ENCODE measurements at regions not wholly inside any gene's neighbourhood (a gene's known extent, or its start where the extent isn't known, plus 50 kb on each side); places are given as distances from the start of the nearest gene placed in this dataset.
A peak's percentile ranks its signal among the peaks of the same experiment; 100 is the strongest.
"Not testable (repeated sequence)": the region's sequence is repeated elsewhere in the genome, so short reads cannot be mapped to it uniquely, and the experiment has no call there.

DNA sequence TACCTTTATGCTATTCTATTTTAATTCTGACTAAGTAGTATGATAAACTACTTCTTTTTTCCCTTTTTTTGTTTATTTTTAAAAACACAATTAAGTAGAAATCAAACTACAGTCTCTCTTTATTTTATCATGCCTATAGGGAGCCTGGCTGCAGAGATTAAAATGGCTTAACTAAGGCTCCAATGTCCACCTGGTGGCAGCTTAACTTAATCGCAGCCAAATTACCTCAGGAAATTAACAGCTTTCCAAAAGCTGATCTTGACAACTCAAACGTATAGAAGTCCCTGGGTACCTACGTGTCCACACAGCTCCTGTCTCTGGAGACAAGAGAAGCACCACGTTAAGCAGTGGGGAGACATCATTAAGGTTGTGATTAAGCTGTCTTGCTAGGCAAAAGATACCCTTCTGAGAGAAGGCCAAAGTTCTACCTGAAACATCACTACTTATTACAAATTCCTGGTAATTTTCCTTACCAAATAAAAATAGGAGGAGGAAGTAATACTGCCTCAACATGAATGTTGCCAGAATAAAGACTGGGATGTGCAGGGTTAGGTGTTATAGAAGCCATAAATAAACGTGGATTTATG lies 63.2 kb upstream of the SNX19 start:
- DNase-seq (ENCODE audit: low read depth), result no peak

DNA sequence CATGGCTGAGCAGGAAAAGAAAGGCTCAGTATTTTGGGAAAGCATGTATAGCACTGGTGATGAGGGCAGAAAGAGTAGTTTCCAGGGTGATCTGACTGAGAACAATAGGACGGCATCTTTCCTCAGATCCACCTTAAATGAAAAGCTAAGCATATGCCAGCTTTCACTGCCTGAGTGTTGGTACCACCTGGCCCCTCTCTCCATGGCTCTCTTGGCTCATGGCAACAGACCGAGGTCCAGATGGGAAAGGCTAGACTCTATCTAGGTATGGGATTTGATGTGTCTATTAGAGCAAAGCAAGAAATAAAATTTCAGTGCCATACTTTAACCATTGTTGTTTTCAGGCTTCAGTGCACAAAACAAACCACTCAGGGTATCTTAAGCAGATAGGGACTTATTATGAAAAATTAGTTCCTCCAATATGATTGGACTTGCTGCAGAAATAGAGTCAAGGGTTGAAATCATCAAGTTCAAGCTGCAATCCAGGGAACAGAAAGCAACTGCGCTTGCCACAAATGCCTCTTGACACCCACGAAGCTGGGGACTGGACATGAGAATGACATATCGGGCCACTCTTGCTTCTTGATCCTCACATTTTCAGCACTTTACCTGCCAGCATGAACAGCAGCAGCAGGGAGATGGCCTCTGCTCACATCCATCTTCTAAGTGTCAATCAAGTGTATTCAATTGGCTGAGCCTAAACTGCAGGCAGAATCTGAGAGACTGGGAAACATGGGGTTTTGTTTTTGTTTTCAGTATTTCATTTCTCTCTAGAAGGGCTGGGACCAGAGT lies 64.0 kb upstream of the SNX19 start:
- DNase-seq (ENCODE audit: low read depth), result no peak

DNA sequence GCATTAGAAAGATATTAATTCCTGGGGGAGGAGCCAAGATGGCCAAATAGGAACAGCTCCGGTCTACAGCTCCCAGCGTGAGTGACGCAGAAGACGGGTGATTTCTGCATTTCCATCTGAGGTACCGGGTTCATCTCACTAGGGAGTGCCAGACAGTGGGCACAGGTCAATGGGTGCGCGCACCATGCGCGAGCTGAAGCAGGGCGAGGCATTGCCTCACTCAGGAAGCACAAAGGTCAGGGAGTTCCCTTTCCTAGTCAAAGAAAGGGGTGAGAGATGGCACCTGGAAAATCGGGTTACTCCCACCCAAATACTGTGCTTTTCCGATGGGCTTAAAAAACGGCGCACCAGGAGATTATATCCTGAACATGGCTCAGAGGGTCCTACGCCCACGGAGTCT lies 68.0 kb upstream of the SNX19 start:
- DNase-seq (ENCODE audit: low read depth), result not testable (repeated sequence)

DNA sequence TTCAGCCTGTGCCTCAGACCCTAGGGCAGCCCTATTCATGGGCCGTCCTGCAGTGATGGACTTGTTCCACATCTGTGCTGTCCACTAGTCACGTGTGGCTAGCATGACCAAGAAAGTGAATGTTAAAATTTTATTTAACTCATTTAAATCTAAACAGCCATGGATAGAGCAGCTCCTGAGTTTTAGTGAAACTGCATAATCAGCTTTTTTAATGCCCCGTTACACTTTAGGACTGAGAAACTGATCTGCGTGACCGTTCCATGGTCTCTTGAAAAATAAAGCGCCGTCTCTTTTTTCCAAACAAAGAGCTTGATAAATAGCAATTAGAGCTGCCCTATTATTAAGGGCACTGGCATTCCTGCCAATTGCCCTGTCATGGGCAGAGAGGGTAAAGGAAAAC lies 76.5 kb upstream of the SNX19 start:
- DNase-seq (ENCODE audit: low read depth), result no peak

DNA sequence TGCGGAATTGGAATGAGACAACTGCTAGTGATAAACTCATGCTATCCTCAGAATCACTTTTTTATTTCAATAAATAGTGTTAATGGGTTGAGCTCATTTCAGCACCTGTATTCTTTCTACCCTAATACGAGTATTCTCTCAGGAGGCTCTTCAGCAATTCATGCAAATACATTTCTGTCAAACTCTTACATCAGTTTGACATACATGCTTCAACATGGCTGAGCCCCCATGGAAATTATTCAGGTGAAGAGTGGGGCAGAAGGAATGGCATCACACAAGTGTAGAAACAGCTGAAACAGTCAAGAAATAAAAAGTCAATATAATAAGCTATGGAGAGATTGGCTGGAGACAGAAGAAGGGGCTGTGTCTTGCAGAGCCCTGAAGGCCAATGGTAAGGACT lies 77.8 kb upstream of the SNX19 start:
- DNase-seq (ENCODE audit: low read depth), result no peak

DNA sequence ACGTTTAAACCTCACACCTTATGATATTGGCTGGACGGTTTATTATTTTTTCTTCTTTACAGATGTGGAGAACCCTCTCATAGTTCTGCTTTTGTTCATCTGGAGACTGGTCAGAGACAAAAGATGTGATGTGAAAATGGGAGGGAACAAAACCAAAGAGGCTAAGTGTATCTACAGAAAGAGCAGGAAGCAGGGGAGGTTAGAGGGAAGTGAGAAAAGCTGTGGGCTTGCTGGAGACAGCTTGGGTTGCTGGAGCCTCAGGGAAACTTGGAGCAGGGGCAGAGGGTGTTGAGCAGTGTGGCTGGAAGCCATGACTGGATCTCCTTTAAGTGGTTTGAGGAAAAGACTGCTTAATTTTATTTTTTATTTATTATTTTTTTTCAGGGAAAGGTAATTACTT lies 79.0 kb upstream of the SNX19 start:
- DNase-seq (ENCODE audit: low read depth), result no peak

DNA sequence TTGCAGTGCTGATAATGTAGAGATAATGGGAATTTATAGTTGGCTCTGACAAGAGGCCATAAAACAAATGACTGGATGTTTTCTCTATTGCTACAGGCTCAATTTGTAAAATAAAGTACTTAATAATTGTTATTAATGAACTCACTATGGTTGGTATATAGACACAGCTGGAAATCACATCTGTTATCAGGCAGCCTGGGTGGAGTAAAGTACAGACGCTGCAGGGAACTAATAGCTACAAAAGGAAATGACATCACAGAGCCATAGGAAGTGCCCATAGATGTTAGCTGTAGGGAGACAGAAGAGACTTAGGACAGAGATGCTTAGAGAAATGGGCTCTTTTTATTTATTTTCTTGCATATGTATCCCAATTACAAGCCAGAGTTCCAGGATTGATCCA lies 81.0 kb upstream of the SNX19 start:
- no peak for DNase-seq (ENCODE audit: low read depth)

DNA sequence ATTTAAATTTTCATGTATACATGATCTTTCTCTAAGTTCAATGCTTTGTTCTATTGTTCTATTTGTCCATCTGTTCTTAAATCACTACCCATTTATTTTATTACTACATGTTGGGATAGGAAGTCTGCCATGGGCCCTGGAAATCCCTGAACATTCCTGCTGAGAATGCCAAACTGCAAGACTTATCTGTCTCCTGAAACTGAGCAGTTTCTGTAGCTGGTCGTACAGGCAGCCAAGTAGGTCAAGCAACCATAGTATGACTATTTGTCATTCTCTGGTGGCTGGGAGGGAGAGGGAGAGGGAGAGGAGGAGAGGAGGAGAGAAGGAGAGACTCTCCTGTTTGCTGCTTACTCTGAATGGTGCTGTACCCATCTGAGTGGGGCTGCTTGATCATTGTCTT lies 82.8 kb upstream of the SNX19 start:
- no peak for DNase-seq (ENCODE audit: low read depth)

DNA sequence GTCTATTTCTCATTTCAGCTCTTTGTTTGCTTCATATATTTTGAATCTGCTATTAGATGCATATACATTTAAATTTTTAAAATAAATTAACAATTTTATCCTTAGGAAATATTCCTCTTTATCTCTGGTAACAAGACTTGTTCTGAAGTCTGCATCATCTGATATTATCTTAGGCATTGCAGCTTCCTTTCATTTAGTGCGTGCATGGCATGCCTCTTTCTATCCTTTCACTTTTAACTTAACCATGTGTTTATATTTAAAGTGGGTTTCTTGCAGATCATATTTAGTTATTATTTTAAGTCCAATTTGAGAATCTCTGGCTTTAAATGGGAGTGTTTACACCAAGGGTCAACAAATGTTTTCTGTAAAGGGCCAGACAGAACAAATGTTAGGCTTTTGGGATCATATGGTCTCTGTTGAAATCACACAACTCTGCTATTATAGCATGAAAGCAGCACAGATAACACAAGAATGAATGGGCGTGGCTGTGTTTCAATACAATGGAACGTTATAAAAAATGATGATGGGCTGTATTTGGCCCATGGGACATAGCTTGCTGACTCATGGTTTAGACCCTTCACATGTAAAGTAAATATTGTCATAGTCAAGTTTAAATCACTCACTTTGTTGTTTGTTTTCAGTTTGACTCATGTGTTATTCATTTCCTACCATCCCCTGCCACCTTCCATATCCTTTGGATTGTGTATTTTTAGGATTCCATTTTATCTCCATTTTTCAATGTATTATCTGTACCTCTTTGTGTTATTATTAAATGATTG lies 83.9 kb upstream of the SNX19 start:
- peak; percentile 82 for DNase-seq (ENCODE audit: low read depth)

DNA sequence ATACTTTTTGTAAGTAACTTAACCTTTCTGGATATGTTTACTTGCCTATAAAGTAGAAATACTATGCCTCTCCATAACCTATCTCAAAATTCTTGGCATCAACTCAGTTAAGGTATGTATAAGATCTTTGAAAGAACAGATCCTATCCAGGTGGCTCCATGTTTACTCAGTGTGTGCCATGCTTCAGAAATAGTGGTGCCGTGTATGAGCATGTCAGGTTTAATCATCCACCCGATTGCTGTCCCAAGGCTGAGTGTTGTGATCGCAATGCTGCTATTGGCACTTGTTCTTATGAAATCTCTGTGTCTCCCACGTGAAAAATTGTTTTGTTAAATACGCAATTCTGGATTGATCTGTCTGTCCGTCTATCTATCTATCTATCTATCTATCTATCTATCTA lies 85.9 kb upstream of the SNX19 start:
- no peak for DNase-seq (ENCODE audit: low read depth)

DNA sequence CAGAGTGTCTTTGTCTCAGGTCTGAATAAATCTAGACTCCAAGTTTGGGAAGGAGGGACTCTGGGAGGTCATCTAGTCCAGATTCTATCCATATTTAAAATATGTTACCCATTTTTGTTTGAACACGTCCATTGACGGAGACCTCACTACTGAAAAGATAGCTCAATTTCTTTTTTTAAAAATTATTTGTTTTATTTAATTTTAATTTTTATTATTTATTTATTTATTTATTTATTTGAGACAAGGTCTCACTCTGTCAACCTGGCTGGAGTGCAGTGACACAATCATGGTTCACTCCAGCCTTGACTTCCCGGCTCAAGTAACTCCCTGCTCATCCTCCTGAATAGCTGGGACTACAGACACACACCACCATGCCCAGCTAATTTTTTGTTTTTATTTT lies 89.5 kb upstream of the SNX19 start:
- DNase-seq (ENCODE audit: low read depth), result no peak

DNA sequence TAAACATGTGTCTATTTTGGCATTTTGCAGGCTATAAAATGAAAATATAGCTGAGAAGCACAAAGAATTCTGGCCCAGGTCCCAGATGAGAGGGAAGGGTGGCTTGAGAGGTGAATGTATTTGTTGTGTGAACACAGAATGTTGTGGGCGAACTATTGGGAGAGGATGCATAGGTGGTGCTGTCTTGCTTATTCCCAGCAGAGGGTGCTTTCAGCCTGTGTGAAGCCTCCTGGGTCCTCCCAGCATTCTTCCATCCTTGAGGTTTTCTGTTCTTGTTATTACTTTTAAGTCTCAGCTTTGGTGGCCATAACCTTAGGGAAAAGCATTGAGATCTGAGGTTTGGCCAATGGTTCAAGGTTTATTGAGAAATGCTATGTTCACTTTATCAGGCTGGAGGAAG lies 108.7 kb upstream of the SNX19 start:
- no peak for DNase-seq (ENCODE audit: low read depth)

DNA sequence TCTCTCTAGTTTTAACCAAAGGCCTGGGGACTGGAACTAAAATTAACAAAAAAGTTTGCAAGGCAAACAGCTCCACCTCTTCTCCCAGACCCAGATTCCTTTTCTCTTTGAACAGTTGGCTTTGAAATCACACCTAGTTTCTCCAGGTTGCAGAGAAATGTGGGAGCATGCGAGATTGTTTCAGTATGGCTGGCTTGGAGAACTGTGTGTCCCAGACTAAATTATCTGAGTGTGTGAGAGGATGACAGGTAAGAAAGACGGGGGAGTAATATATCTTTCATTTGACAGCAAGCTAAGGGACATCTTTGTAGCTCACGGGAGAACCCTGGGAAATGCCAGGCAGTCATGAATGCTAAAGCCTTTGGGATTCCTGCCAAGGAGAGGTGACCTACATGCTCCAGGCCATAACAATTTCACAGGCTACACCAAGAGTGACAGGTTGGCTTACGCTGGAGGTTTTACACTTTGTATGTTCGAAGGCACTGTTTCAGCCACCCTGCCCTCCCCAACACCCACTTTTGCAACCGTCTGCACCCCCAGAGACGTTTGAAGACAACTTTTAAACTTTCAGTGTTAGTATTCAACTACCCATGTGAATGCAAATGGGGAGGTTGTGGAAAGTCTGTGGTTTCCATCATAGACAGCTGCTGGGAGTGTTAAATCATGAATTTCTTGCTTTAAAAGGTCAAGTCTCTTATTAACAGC lies 109.3 kb upstream of the SNX19 start:
- no peak for DNase-seq (ENCODE audit: low read depth)

DNA sequence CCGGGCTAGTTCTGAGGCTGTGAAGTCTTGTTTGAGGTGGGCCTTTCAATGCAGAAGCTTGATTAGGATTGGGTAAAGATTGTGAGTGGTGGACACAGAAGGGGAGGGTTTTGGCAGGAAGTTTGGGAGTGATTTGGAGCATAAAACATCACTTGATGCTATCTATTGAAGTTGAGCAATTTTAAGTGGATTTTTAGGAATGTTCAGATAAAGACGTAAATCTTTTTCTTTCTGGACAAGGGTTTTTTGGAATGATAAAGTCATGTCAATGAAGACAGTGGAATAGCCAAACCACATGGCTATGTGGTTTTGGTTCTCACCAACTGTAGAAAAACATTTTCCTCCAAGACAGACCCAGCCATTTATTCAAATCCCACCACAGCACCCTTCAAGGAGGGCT lies 111.2 kb upstream of the SNX19 start:
- DNase-seq (ENCODE audit: low read depth), result no peak

DNA sequence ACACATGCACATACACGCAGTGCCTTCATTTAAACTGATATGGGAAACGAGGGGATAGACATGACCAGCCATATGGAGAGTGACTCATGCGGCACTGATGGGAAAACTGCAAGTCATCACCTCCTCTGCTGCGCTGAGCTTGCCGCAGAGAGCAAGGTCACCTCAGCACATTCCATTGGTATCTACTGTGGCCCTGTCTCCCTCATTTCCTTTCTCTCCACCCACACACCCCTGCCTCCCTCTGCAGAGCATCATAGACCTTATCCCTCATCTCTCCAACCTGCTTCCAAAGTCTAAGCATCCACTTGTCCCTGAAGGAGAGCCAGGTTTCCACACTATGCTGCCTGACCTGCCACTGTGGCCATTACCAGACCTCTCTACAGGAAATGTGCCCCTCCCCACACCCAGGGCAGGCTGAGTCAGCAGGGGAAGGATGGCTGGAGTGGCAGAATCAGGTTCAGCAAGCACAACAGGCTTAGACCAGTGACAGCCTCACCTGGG lies 116.9 kb upstream of the SNX19 start:
- peak; percentile 67 for DNase-seq (ENCODE audit: low read depth)

DNA sequence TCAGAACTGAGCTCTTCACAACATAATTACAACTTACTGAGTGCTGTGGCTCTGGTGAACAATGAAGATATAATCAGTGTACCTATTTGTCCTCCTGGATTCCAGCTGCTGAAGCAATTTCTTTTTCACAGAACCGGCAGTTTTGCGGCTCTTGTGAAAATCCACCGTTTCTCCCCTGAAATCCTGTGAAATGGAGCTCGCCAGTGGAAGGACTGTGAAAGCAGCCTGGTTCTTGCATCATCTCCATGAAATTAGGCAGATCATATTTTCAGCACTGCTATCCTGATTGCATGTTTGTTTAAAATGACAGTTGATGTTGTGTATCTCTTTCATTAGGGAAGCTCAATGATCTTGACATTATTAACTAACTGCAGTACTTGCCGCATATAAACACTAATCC lies 120.2 kb upstream of the SNX19 start:
- DNase-seq (ENCODE audit: low read depth), result no peak

DNA sequence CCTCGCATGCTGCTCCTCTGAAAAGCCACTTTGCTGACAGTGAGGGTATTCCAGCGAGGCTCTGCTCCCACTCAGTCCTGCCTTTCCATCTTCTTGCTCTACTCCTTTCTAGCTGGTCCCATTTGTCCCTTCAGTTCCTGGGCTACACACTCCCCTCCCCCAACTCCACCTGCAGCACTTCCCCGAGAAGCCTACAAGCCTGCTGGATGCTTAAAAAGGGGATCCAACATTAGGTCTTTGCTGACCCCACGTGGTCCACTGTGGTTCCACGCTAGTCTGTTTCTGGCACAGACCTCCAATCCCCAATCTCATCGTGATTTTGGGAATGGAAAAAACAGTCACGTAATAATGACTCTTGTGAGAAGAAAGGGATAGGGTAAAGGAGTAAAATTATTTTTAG lies 121.6 kb upstream of the SNX19 start:
- no peak for DNase-seq (ENCODE audit: low read depth)

DNA sequence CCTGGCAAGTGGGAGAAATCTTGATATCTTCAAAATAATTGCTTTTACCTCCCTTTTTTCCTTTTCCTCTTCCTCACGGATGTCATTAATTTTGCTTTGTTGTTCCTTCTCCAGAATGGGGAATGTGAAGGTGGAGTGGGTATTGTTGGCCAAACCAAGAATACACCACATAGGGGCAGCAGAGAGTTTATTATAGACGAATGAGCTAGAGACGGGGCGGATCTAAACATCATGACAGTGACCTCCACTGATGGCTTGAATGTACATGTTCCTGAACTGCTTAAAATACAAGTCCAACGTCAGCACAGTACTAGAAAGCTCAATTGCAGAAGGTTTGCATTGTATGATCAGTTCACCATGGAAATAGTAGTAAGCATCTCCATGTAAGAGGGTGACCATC lies 122.3 kb upstream of the SNX19 start:
- no peak for DNase-seq (ENCODE audit: low read depth)

DNA sequence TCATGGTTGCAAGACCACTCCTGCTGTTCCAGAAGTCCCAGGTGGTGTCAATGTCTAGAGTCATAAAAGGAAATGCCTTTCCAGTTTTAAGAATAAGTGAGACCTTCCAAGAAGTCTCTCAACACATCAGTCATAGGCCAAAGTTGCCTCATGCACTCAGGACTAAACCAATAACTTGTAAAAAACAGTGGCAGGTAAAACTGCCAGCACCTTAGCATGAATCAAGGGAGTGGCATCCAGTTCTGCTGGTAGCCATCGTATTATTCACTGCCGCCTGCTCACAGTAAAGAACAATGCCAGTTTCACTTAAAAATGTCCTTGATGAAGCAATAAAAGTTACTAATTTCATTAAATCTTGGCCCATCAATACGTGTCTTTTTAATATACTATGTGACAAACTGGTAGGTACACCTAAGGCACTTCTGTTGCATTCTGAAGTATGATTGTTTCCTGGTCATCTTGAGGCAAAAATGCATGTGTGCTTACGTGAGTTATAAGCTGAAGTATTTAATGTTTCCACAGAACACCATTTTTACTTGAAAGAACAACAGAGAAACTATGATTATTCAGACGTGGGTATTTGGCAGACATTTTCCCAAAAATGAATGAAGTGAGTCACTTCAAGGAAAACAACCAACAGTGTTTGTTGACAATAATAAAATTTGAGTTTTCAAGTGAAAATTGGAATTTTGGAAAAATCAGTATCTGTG lies 125.2 kb upstream of the SNX19 start:
- DNase-seq (ENCODE audit: low read depth), result no peak

DNA sequence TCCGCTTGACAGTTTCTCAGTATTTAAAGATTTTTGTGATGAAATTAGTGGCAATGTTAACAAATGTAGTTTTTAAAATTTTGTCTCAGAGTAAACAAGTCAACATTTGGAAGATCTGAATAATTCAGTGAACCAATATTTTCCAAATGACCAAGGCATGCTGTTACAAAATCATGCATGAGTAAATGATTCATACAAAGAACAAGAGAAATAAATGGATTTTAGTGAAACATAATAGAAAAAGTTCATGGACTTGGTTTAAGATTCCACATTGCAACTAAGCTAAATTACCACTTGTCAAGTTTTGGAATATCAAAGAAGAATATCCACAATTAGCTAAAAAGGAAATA lies 125.7 kb upstream of the SNX19 start:
- no peak for DNase-seq (ENCODE audit: low read depth)

DNA sequence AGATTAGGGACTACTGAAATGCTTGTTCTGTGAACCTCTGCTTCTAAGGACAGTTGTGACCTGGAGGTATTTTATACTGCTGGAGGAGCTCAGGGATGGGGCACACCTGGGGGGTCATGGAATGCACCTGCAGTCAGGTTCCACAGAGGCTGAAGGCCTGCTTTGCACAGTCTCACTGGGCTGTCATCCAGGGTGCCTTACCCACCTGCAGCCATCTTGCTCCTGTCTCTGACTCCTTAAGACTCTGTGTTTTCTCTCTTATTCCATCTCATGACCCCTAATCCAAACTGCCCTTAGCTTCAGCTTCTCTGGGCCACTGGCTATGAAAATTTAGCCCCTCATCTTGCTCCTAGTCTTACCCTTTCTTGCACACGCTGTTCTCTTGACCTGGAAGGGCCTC lies 127.0 kb upstream of the SNX19 start:
- no peak for DNase-seq (ENCODE audit: low read depth)

DNA sequence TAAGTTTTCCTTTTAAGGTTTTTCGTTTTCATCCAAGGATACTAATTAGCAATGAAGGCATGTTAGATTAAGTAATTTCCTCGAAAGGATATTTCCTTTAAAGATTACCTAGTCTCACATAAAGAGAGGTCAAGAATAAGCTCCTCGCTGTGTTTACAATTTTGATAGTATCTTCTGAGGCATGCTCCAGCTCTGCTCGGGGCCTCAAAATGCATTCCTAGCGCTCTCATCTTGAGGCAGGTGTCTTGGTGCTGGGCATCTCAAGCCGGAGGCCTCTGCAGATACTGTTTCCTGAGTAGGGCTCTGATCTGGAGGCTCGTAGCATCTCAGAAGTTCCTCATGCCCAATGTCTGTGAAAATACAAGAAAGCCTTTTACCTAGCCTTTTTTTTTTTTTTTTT lies 128.6 kb upstream of the SNX19 start:
- no peak for DNase-seq (ENCODE audit: low read depth)
